Epithelial cell of proximal tubule (primary cell): ENCODE measurements at regions not wholly inside any gene's neighbourhood (a gene's known extent, or its start where the extent isn't known, plus 50 kb on each side); places are given as distances from the start of the nearest gene placed in this dataset.
"Not testable (repeated sequence)": the region's sequence is repeated elsewhere in the genome, so short reads cannot be mapped to it uniquely, and the experiment has no call there.

ENCODE experiments used
- DNase-seq: peaks from one replicate; pipeline ENCODE4 v3.0.0-alpha.2; 2011; ENCODE audit warnings: low read depth
- H3K4me3 ChIP-seq: 2 replicates; pipeline ENCODE4 v1.5.1; 2011; ENCODE audit warnings: low read depth, mild to moderate bottlenecking, low read length
- TF ChIP-seq, protein P1 (sequence below): conservative IDR thresholded peaks from 2 replicates; pipeline ENCODE4 v1.5.1; 2012; ENCODE audit warnings: low read depth, mild to moderate bottlenecking, low read length

- no peak for DNase-seq
- H3K4me3 ChIP-seq, result no peak overlapping the region
- TF ChIP-seq, protein P1, sequence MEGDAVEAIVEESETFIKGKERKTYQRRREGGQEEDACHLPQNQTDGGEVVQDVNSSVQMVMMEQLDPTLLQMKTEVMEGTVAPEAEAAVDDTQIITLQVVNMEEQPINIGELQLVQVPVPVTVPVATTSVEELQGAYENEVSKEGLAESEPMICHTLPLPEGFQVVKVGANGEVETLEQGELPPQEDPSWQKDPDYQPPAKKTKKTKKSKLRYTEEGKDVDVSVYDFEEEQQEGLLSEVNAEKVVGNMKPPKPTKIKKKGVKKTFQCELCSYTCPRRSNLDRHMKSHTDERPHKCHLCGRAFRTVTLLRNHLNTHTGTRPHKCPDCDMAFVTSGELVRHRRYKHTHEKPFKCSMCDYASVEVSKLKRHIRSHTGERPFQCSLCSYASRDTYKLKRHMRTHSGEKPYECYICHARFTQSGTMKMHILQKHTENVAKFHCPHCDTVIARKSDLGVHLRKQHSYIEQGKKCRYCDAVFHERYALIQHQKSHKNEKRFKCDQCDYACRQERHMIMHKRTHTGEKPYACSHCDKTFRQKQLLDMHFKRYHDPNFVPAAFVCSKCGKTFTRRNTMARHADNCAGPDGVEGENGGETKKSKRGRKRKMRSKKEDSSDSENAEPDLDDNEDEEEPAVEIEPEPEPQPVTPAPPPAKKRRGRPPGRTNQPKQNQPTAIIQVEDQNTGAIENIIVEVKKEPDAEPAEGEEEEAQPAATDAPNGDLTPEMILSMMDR, result no peak
These were observed 805.1 kb upstream of the ADAMTS5 start for GRCh38 chr21:27771938-27772483.

GRCh38 chr21:27769763-27770162 lies 802.9 kb upstream of the ADAMTS5 start:
- TF ChIP-seq, protein P1, result no peak

GRCh38 chr21:27768046-27768637 lies 801.3 kb upstream of the ADAMTS5 start:
- not testable (repeated sequence) for DNase-seq, H3K4me3 ChIP-seq

More at GRCh38 chr21:27769763-27770162, 802.9 kb upstream of the ADAMTS5 start:
- no peak for DNase-seq
- no peak overlapping the region for H3K4me3 ChIP-seq

GRCh38 chr21:27764056-27764455 lies 797.2 kb upstream of the ADAMTS5 start:
- DNase-seq, result no peak
- no peak overlapping the region for H3K4me3 ChIP-seq
- TF ChIP-seq, protein P1, result no peak

DNA sequence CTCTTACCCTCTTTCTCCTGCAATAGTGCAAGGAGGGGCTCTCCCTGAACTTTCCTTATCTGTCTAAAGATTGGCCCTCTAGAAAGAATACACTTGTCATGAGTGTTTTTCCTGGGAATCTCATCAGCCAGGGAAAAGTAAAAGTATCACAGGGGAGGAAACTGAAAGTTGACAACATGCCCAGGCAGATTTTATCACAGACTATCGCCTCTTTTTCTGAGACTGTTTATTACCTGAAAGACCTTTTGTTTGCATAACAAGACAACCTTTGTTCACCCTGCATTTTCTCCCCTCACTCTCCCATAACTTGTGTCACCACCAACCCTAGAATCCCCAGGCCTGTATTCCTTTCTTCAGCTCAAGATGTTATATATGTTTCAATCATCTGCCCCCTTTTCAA lies 794.7 kb upstream of the ADAMTS5 start:
- TF ChIP-seq, protein P1, result no peak
- no peak overlapping the region for H3K4me3 ChIP-seq
- no peak for DNase-seq

DNA sequence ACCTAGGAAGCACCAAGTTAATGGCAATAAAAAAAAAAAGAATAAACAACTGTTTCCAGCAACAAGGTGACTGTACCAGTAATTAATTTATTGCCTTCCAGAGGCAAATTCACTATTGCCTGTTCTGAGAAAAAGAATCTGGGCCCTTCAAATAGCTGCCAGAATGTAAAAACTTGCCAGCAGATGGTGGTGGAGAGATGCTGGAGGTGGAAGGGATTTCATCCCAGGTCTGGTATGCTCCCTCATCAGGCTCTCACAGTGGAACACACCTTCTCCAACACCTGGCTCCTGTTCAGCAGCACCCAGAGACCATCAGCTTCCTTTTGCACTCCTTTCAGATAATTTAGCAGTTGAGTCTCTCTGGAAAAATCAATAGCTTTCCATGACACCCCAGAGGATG lies 792.9 kb upstream of the ADAMTS5 start:
- no peak for DNase-seq
- TF ChIP-seq, protein P1, result peak; percentile 41
- H3K4me3 ChIP-seq, result no peak overlapping the region

DNA sequence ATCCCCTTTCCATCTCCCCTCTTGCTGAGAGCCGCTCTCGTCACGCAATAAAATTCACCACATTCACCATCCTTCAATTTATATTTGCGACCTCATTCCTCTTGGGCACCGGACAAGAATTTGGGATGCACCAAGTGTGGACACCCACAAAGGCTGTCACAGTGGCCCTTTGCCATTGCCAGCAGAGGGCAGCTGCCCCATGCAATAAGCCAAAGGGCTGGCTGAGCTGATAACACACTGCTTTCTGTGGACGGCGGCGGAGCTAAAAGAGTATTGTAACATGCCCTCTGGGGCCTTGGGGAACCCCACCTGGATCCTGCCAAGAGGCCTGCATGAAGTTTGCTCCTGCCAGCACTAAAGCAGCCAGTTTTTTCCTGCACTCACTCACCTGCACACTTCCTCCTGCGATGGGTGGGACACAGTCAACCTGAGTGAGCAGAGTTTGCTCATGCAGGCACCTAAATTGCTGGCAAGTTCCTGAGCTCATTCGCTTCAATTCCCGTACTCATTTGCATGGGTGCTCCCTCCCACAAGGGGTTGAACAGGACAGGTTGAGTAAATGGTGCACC lies 792.3 kb upstream of the ADAMTS5 start:
- TF ChIP-seq, protein P1, result peak; percentile 63
- no peak for DNase-seq
- no peak overlapping the region for H3K4me3 ChIP-seq
